Ovary (tissue), 7 donors: ENCODE measurements at regions not wholly inside any gene's neighbourhood (a gene's known extent, or its start where the extent isn't known, plus 50 kb on each side); places are given as distances from the start of the nearest gene placed in this dataset.

Source experiments
- DNase-seq, 5 donors: peaks; one replicate each; pipeline ENCODE4 v3.0.0-alpha.2; 2019 to 2020
- H3K27ac ChIP-seq, 2 donors: fragments of 200-600 bp; one replicate each; pipeline versions ENCODE4 v1.5.1 to v1.8.0; 2019 to 2022
- H3K27me3 ChIP-seq: fragments of 200-600 bp; one replicate; pipeline ENCODE4 v1.8.0; 2022
- H3K36me3 ChIP-seq: fragments of 200-600 bp; sonication (generic); one replicate; pipeline ENCODE4 v1.5.1; 2019
- H3K4me1 ChIP-seq: one replicate; pipeline ENCODE4 v1.8.1; 2013; ENCODE audit warnings: mild to moderate bottlenecking, moderate library complexity; ENCODE audit not compliant: insufficient read depth
- H3K4me3 ChIP-seq: fragments of 200-600 bp; sonication (generic); one replicate; pipeline ENCODE4 v1.5.1; 2017
- H3K9me3 ChIP-seq, 2 donors: fragments of 200-600 bp in 1 of 2; sonication (generic) in 1 of 2; one replicate each; pipeline versions ENCODE4 v1.5.1 to v1.8.1; 2013 to 2019; ENCODE audit warnings: mild to moderate bottlenecking in 1 of 2, moderate library complexity in 1 of 2
- EP300 ChIP-seq: sonication (generic); formaldehyde crosslinking; IDR thresholded peaks from one replicate; pipeline ENCODE4 v1.6.1; 2017; ENCODE audit warnings: antibody characterized with exemption
- POLR2A ChIP-seq: fragments of 450-650 bp; IDR thresholded peaks from one replicate; pipeline ENCODE4 v1.6.1; 2017; ENCODE audit warnings: antibody characterized with exemption, mild to moderate bottlenecking, moderate library complexity
- WGBS, 3 donors: extraction: QIAGEN DNeasy Blood & Tissue Kit in 1 of 3; methylation state at CpG; one replicate each; pipeline versions ENCODE4 v1.1.5 to v1.1.7; 2013 to 2017; 5-methylcytosine and 5-hydroxymethylcytosine counted together
- intact Hi-C, 4 donors: fragments of 100-400 bp; cut with DNase I; formaldehyde crosslinking; loops; one replicate each; pipeline versions ENCODE4 v1.11.0 to v1.15.1; 2022 to 2023
- TF ChIP-seq, protein P1 (sequence below), 3 donors: fragments of 450-650 bp in 2 of 3; fragments of 200-600 bp in 1 of 3; IDR thresholded peaks; one replicate each; pipeline versions ENCODE4 v1.5.1 to v1.8.0; 2016 to 2022; ENCODE audit warnings: antibody characterized with exemption in 3 of 3, mild to moderate bottlenecking in 1 of 3
- donor health status: DM: no; HTN: no; CAD: no; lungs with moderate emphysema.
- donor health status: DM: no; HTN: no; CAD: no.
- donor health status: Bipolar disorder and iron deficiency.
- donor health status: DM: no; HTN: no; CAD: no.
- donor health status: DM: yes; HTN: yes; CAD: no.

DNA sequence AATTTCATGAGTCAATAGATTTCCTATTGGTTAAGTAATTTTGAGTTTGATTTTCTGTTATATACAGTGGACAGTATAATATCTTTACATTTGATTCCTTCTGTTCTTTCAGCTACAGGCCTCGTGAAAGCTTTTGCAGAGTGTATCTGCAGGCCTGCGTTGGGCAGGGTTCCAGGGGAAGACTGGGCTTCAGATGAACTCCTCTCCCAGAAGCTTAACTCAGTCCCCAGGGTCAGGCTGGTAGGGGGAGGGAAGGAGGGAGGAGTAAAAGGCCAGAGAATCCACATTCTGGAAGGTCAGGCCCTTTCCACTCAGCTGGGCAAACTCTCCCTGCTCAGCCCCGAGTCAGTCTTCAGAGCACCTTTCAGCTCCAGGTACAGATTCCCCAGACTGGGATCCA is 100.4 kb upstream of the NECTIN1 start:
- no peaks in the 10 kb centered on the region for H3K27me3 ChIP-seq
- peaks cover 9% of the 10 kb centered on the region for H3K4me1 ChIP-seq
- DNase-seq: no peak
- no peak for TF ChIP-seq POLR2A
- TF ChIP-seq, protein P1, sequence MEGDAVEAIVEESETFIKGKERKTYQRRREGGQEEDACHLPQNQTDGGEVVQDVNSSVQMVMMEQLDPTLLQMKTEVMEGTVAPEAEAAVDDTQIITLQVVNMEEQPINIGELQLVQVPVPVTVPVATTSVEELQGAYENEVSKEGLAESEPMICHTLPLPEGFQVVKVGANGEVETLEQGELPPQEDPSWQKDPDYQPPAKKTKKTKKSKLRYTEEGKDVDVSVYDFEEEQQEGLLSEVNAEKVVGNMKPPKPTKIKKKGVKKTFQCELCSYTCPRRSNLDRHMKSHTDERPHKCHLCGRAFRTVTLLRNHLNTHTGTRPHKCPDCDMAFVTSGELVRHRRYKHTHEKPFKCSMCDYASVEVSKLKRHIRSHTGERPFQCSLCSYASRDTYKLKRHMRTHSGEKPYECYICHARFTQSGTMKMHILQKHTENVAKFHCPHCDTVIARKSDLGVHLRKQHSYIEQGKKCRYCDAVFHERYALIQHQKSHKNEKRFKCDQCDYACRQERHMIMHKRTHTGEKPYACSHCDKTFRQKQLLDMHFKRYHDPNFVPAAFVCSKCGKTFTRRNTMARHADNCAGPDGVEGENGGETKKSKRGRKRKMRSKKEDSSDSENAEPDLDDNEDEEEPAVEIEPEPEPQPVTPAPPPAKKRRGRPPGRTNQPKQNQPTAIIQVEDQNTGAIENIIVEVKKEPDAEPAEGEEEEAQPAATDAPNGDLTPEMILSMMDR (IDR thresholded peaks at IDR 0.05): no peak
- WGBS, 3 donors: 56 to 68% (median 59%) methylated on average over 3 of the region's 3 CpGs
- intact Hi-C loops: no loop called here
- no peak overlapping the region for H3K4me3 ChIP-seq
- H3K27ac ChIP-seq: no peak overlapping the region
- H3K36me3 ChIP-seq: no peaks in the 10 kb centered on the region
- no peaks in the 10 kb centered on the region for H3K9me3 ChIP-seq

DNA sequence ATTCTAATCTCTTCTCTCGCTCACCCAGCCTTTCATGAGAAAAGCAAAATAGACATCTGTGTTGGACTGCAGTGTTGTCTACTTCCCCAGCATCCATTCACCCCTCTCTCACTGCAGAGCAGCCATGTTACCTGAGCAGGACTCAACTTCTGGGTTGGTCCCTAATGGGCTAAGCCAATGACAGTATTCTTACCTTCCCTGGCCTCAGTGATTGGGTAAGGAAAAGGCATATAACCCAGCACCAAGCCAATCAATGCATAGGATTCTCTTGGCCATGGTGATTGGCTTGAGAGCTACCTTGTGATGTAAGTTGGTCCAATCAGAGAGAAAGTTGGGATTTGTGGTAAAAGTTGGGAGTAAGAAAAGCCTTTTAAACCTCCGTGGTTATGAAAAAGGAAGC is 99.8 kb upstream of the NECTIN1 start:
- no peaks in the 10 kb centered on the region for H3K9me3 ChIP-seq
- H3K27me3 ChIP-seq: no peaks in the 10 kb centered on the region
- intact Hi-C loops: no loop called here
- H3K36me3 ChIP-seq: no peaks in the 10 kb centered on the region
- H3K27ac ChIP-seq: no peak overlapping the region
- TF ChIP-seq POLR2A (no peak), EP300 (no peak)
- TF ChIP-seq, protein P1 (IDR thresholded peaks at IDR 0.05): no peak
- no peak overlapping the region for H3K4me3 ChIP-seq
- whole genome bisulfite sequencing, 3 donors: 52 to 66% (median 57%) methylated on average over 2 of the region's 2 CpGs
- peaks cover 9% of the 10 kb centered on the region for H3K4me1 ChIP-seq
- DNase-seq: no peak

DNA sequence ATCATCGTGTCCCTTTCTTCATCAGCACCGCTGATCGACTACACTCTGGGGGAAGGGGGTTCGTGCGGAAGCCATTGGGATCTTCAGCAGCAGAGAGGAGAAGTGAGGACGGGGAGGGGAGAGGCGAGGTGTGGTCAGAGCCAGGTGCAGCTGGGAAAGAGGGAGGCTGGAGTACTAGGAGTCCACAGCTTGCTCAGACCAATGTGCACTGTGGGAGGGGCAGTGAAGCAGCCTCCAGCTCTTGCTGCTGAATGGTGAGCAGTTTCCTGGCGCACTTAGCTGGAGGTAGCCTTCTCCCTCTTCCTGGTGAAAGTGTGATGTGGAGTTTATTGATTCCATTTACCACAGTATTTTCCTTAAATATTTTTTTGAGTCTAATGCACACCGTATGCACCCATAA is 99.0 kb upstream of the NECTIN1 start:
- Histone ChIP-seq H3K27ac (no peak overlapping the region), H3K27me3 (no peaks in the 10 kb centered on the region), H3K36me3 (no peaks in the 10 kb centered on the region), H3K4me3 (no peak overlapping the region), H3K9me3 (no peaks in the 10 kb centered on the region), H3K4me1 (peaks cover 7% of the 10 kb centered on the region)
- TF ChIP-seq POLR2A (no peak), EP300 (no peak)
- TF ChIP-seq, protein P1 (IDR thresholded peaks at IDR 0.05): no peak
- 88 to 90% (median 89%) methylated on average over 9 of the region's 9 CpGs for WGBS, 3 donors
- no peak for DNase-seq
- intact Hi-C loops: no loop called here

DNA sequence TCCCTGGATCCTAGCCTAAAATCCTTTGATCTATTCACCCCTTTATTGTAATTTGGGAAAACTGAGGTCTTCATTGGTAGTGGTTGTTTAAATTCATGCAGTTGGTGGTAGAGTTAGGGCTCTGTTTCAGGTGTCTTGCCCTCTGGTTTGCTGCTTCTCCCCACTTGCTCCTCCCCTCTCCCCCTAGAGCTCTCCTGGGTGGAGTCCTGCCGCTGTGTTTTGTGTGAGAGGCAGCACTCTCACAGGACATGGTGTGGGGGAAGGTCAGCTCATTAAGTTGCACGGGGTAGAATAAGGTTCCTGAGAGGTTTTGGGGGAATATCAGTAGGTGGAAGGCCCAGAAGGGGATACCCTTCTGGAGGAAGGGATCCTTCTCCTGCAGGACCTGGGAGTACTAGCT is 98.1 kb upstream of the NECTIN1 start:
- 28 to 41% (median 36%) methylated on average over 2 of the region's 2 CpGs for WGBS, 3 donors
- no peaks in the 10 kb centered on the region for H3K36me3 ChIP-seq
- no peaks in the 10 kb centered on the region for H3K9me3 ChIP-seq
- no peak for TF ChIP-seq EP300
- no peak for TF ChIP-seq POLR2A
- TF ChIP-seq, protein P1 (IDR thresholded peaks at IDR 0.05): no peak
- peaks cover 3% of the 10 kb centered on the region for H3K4me1 ChIP-seq
- no peak for DNase-seq
- no peaks in the 10 kb centered on the region for H3K27me3 ChIP-seq
- intact Hi-C loops: no loop called here
- no peak overlapping the region for H3K4me3 ChIP-seq
- no peak overlapping the region for H3K27ac ChIP-seq

DNA sequence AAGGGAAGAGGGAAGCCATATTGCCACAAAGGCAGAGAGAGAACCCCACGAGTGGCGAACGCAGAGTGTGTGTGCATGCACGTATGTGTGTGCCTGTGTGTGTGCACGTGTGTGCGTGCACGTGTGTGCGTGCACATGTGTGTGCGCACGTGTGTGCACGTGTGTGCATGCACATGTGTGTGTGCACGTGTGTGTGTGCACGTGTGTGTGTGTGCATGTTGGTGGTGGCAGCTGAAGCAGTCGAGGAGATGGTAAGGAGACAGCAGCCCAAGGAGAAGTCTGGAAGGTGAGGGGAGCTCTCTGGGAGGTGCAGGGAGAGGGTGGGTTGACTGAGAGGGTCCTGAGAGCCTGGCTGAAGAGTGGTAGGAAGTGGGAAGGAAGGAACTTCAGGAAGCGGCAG is 94.1 kb upstream of the NECTIN1 start:
- no peaks in the 10 kb centered on the region for H3K27me3 ChIP-seq
- no peaks in the 10 kb centered on the region for H3K4me1 ChIP-seq
- WGBS, 3 donors: 85 to 90% (median 87%) methylated on average over 15 of the region's 15 CpGs
- H3K4me3 ChIP-seq: no peak overlapping the region
- no peaks in the 10 kb centered on the region for H3K9me3 ChIP-seq
- TF ChIP-seq EP300: no peak
- no peak overlapping the region for H3K27ac ChIP-seq
- no peak for DNase-seq
- H3K36me3 ChIP-seq: no peaks in the 10 kb centered on the region
- intact Hi-C loops: no loop called here
